GM19455 (cell line): ENCODE measurements at regions not wholly inside any gene's neighbourhood (a gene's known extent, or its start where the extent isn't known, plus 50 kb on each side); places are given as distances from the start of the nearest gene placed in this dataset.

ENCODE experiments used
- ATAC-seq: cut with Tn5 transposase; IDR thresholded peaks from one replicate; pipeline ENCODE4 v1.9.1; 2021; ENCODE audit not compliant: unreplicated experiment

GRCh38 chr1:4307911-4308545, 346.4 kb upstream of the AJAP1 start:
- ATAC-seq: no peak

- ATAC-seq: no peak
These were observed 345.6 kb upstream of the AJAP1 start for GRCh38 chr1:4308806-4309205.

- no peak for ATAC-seq
These were observed 344.6 kb upstream of the AJAP1 start for GRCh38 chr1:4309676-4310320.

- no peak for ATAC-seq
These were observed 343.9 kb upstream of the AJAP1 start for GRCh38 chr1:4310396-4310923.

- ATAC-seq: no peak
These were observed 342.4 kb upstream of the AJAP1 start for GRCh38 chr1:4312024-4312423.

GRCh38 chr1:4315202-4315601, 339.2 kb upstream of the AJAP1 start:
- ATAC-seq: no peak

GRCh38 chr1:4317207-4317606, 337.2 kb upstream of the AJAP1 start:
- ATAC-seq: no peak

GRCh38 chr1:4318720-4319119, 335.7 kb upstream of the AJAP1 start:
- no peak for ATAC-seq

GRCh38 chr1:4319496-4319895, 334.9 kb upstream of the AJAP1 start:
- no peak for ATAC-seq

- ATAC-seq: no peak
These were observed 331.5 kb upstream of the AJAP1 start for GRCh38 chr1:4322881-4323280.

- ATAC-seq: no peak
These were observed 331.1 kb upstream of the AJAP1 start for GRCh38 chr1:4323309-4323708.

- no peak for ATAC-seq
These were observed 329.9 kb upstream of the AJAP1 start for GRCh38 chr1:4324525-4324924.

GRCh38 chr1:4327142-4327541, 327.3 kb upstream of the AJAP1 start:
- no peak for ATAC-seq

GRCh38 chr1:4328402-4329071, 325.9 kb upstream of the AJAP1 start:
- ATAC-seq: no peak

- no peak for ATAC-seq
These were observed 323.3 kb upstream of the AJAP1 start for GRCh38 chr1:4330805-4331766.

GRCh38 chr1:4331767-4332163, 322.6 kb upstream of the AJAP1 start:
- ATAC-seq: no peak

GRCh38 chr1:4336507-4336906, 317.9 kb upstream of the AJAP1 start:
- ATAC-seq: no peak

- ATAC-seq: no peak
These were observed 313.0 kb upstream of the AJAP1 start for GRCh38 chr1:4341421-4341820.

GRCh38 chr1:4344065-4344732, 310.2 kb upstream of the AJAP1 start:
- ATAC-seq: peak; percentile 64

- no peak for ATAC-seq
These were observed 309.3 kb upstream of the AJAP1 start for GRCh38 chr1:4345094-4345493.
